ENCODE measurements at regions not wholly inside any gene's neighbourhood (a gene's known extent, or its start where the extent isn't known, plus 50 kb on each side); places are given as distances from the start of the nearest gene placed in this dataset.

DNA sequence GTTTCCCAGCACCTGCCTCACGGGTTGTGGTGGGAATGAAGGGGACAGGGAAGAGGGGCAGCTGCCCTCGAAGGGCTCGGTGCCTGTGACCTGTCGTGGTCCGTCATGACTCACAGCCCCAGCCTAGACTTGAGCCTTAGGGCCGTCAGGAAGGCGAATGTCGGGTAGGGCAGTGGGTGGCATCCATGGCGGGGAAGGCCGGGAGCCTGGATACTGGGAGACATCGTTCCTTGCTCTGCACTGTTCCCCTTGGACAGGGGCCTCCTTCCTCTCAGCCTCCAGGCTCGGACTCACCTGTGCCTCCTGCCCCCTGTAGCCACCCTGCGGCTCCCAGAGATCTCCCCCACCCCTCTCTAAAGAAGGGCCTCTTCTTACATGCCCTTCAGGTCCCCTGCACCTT, 52.2 kb upstream of the APCDD1L start:
- TF ChIP-seq RCOR1 (IDR thresholded peaks at IDR 0.05; ENCODE audit: insufficient replicate concordance, low read length) = no peak
- TF ChIP-seq CTCF (conservative IDR thresholded peaks at IDR 0.05; ENCODE audit: low read depth, low read length) = no peak
- no peak for TF ChIP-seq RFX5 (IDR thresholded peaks at IDR 0.05; ENCODE audit: low read depth, low read length)
- TF ChIP-seq POLR2A (IDR thresholded peaks at IDR 0.05; ENCODE audit: low read depth, low read length) = no peak
- TF ChIP-seq RAD21 (IDR thresholded peaks at IDR 0.05; ENCODE audit: low read length) = no peak
- TF ChIP-seq MAZ (IDR thresholded peaks at IDR 0.05; ENCODE audit: borderline replicate concordance, low read depth, low read length) = no peak
- no peak for TF ChIP-seq USF2 (IDR thresholded peaks at IDR 0.05; ENCODE audit: low read depth, low read length)
- no peak for TF ChIP-seq BHLHE40 (IDR thresholded peaks at IDR 0.05; ENCODE audit: low read depth, low read length)
- no peak for TF ChIP-seq SMC3 (IDR thresholded peaks at IDR 0.05; ENCODE audit: low read depth, low read length)
- no peak for TF ChIP-seq CEBPB (IDR thresholded peaks at IDR 0.05; ENCODE audit: low read depth, low read length)
- TF ChIP-seq FOS (IDR thresholded peaks at IDR 0.05; ENCODE audit: low read depth, low read length) = no peak
- no peak for TF ChIP-seq MAFK (IDR thresholded peaks at IDR 0.05; ENCODE audit: low read depth, low read length)
- no peak for TF ChIP-seq CHD1 (IDR thresholded peaks at IDR 0.05; ENCODE audit: low read depth, low read length)
- no peak for TF ChIP-seq MXI1 (IDR thresholded peaks at IDR 0.05; ENCODE audit: borderline replicate concordance, low read depth, low read length)

Data from IMR-90 (cell line).